GF-D8 (cell line): ENCODE measurements at regions not wholly inside any gene's neighbourhood (a gene's known extent, or its start where the extent isn't known, plus 50 kb on each side); places are given as distances from the start of the nearest gene placed in this dataset.
"Not testable (repeated sequence)": the region's sequence is repeated elsewhere in the genome, so short reads cannot be mapped to it uniquely, and the experiment has no call there.

Experiments
- DNase-seq: peaks from one replicate; lab custom pipeline; 2025; lab: John Stamatoyannopoulos, UW

DNA sequence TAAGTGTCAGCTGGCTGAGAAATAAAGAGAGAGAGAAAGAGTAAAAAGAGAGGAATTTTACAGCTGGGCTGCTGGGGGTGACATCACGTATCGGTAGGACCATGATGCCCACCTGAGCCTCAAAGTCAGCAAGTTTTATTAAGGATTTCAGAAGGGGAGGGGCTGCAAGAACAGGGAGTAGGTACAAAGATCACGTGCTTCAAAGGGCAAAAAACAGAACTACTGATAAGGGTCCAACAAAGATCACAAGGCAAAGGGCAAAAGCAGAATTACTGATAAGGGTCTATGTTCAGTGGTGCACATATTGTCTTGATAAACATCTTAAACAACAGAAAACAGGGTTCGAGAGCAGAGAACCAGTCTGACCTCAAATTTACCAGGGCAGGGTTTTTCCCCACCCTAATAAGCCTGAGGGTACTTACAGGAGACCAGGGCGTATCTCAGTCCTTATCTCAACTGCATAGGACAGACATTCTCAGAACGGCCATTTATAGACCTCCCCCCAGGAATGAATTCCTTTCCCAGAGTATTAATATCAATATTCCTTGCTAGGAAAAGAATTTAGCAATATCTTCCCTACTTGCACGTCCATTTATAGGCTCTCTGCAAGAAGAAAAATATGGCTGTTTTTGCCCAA lies 128.3 kb upstream of the PZP start:
- not testable (repeated sequence) for DNase-seq

DNA sequence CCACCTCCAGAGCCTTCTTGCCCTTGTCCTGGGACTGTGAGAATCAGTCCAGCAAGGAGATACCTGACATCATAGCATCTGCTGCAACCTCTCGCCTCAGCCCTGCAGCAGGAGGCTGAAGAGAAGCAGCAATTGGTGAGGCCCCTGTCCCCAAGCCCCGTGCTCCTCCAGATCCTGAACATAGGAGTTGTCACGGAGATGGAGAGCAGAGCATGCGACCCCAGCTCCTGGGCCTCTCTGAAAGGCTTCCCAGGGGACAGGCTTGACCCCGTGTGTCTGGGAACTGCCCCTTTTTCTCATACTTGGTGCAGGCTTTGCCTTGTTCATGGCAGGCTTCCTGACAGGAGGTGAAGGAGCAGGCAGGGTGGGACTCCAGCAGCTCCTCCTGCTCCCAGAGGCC lies 127.7 kb upstream of the PZP start:
- DNase-seq, result no peak

DNA sequence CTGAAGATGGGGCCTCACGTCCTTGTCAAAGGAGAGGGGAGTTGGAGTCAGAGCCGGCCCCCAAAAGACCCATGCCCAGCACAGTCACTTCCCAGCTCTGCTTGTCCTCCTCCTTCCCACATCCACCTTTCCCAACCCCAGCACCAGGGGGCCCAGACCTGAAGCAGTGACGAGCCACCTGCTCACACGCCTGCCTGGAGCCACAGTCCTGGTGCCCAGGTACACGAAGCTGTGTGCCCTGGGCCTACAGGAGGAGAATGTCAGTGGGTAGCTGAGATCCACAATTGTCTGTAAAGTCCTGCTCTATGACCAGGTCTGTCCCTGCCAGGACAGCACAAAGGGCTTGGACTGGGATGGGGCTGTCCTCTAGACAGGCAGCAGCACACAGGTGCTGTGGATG lies 126.8 kb upstream of the PZP start:
- no peak for DNase-seq

DNA sequence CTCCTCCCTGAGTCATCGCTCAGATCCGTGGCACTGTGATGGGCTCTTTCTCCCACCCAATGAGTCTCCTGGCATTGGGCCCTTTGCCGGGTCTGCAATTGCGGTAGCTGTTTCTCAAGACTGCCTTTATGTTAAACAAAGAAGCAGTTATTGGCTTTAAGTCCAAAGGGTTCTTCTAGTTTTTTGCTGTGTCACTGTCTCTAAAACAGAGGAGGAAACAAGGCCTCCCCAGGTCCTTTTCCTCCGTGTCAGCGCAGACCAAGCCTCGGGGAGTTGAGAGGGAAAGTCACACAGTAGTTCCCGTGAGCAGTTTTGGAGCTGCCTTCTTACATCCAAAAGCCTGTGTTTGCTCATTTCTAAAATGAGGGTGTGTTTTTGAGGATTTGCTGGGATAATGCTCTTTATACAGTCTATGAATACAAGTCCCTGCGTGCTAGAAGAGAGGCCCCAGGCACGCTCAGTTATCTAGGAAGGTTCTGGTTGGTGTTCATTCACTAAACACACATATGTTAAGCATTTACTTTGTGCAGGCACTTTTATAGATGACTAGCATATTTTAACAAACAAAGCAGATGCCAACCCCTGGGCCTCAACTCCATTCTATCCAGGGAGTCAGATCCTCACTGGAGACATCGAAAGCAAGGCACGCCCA lies 126.0 kb upstream of the PZP start:
- DNase-seq, result no peak

DNA sequence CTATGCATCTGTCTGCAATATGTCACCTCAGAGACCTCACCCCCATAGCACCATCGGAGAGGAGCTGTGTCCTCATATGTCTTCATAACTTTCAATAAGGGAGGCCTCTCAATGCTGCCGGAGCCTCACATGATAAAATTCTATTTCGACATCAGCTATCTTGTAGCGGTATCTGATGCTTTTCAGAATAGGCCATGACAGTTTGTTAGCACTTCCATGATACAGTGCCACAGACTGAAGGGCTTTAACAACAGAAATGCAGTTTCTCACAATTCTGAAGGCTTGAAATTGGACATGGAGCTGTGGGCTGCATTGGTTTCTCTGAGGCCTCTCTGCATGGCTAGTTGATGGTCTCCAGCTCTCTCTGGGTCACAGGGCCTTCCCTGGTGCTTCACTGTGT lies 125.0 kb upstream of the PZP start:
- DNase-seq, result no peak

DNA sequence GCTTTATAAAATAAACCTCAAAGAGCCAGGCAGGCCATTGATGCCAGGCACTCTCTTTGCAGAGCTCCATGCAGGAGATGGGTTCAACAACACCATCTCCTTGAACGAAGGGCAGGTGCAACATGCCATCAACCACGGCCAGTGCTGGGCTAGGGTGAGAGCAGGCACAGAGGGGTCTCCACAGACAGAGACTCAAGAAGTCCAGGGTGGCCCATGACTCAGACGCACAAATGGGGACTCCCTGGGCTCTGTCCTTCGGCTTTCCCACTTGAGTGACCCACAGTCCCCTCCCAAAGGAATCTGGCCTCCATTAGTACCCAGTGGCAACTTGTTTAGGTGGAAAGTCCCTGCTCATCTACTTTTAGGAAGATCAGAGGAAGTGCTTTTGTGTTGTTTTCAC lies 124.4 kb upstream of the PZP start:
- no peak for DNase-seq

DNA sequence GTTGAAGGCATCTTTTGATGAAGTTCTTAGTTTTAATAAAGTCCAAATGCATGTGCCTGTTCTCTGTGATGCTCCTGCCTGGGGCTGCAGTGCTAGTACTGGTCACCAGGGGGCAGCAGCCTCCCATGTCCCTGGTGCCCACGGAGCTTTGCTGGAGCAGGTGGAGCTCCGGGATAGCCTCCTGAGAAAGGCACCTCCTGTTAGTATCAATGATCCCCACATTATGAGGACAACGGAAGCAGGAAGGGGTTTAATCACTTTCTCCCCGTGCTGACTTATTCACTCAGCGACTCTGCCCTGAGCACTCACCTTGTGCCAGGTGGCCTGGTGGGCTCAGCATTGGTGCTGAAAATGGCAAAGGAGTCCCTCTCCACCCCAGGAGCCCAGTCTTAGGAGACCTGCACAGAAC lies 123.0 kb upstream of the PZP start:
- DNase-seq, result no peak

DNA sequence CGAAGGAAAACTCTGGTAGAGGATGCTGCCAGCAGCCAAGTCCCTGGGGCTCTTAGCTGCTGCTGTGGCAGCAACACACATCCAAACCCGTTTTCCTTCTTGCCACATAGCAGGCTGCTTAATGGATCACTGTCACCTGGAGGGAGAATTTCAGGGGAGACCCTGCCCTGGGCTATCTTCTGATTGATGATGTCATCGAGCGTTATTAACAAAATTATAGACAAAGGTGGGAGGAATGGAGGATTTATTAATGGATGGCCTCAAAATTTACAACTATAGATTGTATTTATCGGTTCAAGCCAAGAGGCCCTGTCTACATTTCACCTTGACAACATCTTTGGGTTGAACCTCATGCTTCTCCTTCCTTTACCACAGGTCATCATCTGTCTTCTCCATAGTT lies 120.8 kb upstream of the PZP start:
- DNase-seq, result no peak

DNA sequence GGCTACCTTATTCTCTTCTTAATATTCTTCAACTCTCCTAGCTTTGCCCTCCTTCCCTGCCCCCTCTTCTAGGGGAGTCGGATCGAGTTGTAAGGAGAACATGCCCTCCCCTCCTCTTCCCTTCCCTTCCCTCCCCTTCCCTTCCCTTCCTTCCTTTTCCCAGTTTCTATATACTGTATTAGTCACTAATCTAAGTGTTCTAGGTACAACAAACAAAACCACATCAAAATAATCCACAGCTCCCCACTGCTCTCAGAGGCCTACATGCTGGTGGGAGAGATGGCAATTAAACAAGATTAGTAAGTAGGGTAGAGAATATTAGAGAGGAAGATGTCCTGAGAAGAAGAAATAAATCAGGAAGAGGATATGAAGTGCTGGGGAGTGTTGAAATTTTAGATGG lies 119.9 kb upstream of the PZP start:
- no peak for DNase-seq

DNA sequence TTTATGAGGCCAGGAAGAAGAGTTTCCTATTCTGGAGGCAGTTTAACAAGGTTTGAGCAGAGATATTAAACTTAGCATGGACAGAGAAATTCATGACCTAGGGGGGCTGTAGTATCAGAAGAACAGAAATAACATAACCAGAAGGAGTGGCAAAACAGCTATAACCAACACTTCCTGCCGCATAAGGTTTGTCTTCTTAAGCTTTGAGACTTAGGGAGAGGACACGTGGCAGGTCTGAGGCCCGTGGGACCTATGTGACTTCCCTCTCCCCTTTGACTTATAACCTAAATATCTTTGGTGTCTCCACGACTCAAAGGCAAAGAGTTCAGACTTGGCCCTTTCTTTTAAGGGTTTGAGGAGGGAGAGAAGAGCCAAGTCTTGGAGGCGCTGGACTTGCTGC lies 119.1 kb upstream of the PZP start:
- no peak for DNase-seq

DNA sequence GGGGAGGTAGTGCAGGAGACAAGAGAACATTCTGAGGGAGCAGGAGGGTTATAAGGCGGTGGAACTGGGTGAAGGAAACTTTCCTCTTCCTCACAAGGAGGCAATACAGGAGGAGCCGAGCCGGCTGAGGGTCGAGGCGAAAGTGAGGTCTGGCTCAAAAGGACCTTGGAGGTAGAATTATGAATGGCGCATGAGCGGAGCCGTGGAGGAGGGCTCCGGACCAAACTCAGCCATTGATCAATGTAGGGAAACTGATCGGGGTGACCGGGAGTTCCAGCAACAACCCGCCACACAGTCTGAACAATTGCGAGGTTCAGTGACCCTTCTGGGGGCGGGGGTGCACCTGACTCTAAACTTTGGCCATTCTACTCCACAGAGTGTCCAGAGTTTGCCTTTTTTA lies 118.7 kb upstream of the PZP start:
- not testable (repeated sequence) for DNase-seq

DNA sequence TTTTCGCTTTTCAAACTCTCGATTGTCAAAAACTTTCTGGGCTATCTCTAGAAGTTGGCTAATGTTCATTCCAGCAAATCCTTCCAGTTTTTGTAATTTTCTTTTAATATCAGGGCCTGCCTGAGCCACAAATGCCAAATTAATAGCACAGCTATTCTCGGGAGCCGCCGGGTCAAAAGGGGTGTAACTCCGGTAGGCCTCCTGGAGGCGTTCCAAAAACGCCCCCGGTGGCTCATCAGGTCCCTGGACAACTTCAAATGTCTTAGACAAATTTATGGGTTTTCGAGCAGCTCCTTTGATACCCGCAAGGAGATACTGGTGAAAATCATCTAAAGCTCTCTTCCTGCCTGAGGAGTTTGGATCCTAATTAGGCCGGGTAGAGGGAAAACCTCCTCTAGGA lies 117.9 kb upstream of the PZP start:
- DNase-seq, result no peak

DNA sequence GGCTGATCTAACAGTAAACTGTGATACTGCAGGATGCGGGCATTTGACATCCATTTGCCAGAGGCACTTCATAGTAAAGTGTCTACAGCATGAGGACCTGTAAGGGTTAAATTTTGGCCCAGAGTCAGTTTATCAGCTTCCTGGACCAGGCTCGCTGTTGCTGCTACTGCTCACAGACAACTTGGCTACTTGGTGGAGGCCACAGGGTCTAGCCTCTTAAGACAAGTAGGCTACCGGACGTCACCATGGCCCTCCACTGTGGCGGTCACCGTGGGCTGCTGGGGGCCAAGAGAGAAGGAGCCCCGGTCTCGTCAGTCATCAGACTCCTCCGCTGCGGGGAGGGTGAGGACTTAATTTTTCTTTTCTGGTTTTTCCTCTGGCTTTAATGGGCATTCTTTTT lies 117.3 kb upstream of the PZP start:
- DNase-seq, result no peak

DNA sequence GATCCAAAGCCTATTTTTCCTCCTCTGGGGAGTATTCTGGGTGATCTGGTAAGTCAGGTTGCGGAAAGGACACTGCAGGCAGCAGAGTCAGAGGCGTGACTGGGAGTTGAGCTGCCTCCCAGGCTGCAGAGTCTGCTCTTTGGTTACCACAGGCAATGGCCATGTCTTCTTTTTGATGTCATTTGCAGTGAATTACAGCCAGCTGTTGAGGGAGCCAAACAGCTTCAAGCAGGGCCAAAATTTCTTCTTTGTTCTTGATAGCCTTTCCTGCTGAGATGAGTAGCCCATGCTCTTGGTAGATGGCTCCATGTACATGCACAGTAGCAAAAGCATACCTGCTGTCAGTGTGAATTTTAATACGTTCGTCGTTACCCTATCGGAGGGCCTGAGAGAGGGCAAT lies 116.6 kb upstream of the PZP start:
- DNase-seq, result no peak

DNA sequence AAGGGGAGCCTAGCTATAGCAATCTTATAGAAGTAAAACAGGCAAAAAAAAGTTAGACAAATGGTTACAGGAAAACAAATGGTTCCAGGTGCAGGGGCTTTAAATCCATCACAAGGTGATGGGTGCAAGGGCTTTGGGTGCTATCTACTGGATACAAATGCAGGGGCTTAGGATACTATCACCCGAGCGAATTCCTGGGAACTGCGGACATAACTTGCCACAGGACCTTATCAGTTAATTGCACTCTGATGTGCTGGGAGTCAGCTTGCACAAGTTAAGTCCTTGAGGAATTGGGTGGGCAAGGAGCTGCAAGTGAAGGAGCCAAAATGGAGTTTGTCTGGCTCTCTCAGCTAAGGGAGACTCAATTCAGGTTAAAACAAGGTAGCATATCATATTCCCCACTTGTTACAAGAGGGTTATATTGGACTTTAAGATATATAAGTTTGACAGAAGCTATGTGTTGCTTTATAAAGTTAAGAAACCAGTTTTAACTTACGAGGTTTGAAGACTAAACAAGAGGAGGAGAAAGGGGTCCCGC lies 115.0 kb upstream of the PZP start:
- no peak for DNase-seq

DNA sequence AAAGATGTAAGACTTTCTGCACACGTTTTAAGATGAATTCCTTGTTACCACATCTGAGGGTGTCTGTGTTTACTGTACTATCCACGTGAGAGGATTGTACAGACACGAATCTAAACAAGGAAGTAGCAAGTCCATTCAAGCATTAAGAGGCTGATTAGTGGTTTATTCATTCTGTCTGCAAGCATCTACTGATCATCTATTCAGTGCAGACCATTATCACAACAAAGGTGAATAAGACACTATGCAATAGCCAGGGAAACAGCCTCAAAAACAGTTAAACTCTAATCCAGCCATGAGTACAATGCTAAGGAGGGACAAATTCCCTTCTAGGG lies 111.6 kb upstream of the PZP start:
- no peak for DNase-seq

DNA sequence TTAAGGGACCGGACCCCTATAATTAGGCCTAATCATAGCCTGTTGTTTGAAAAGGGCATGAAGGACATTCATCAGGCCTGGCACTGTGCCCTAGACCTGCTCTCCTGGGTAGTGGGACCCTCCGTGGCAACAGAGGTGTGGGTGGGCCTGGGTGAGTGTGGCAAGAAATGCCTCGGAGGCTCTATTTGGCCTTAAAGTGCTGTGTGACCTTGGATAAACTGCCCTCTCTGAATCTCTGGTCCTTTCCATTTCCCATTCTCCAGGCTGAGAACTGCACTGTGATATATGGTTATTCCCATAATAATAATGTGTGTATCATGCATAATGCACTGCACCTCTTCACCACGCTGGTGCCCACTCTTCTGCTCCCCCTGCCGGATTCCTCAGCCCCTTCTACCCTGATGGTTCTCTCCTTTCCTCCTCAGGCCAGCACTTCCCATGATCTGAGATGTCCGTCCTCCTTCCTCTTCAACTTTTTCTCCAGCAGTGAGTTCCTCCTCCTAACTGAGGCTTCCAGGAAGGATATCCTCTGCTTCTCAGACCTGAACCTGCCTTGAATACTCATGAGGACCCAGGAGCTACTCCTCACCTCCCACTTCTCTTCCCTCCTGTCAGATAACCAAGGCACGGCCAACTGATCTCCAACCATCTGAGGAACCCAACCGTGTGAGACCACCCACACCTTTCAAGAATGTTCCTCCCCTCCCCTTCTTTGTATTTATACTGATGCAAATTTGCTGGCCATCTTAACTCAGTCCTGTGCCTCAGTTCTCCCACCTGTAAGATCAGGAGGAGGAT lies 111.0 kb upstream of the PZP start:
- DNase-seq, result no peak

DNA sequence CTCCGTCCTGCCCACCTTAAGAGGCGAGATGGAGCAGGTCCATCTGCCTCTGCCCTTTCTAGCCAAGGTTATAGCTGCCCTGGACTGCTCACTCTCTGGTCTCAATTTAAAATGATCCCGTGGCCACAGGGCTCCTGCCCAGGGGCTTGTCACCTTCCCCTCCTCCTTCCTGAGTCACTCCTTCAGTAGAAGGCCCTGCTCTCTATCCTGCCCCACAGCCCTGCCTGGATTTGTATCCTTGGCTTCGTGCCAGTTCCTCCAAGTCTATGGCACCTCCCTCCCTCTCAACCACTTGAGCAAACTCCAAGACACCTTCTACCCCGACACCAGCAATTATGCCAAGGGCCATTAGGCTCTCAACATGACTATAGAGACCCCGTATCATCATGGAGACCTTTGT lies 105.3 kb upstream of the PZP start:
- not testable (repeated sequence) for DNase-seq

DNA sequence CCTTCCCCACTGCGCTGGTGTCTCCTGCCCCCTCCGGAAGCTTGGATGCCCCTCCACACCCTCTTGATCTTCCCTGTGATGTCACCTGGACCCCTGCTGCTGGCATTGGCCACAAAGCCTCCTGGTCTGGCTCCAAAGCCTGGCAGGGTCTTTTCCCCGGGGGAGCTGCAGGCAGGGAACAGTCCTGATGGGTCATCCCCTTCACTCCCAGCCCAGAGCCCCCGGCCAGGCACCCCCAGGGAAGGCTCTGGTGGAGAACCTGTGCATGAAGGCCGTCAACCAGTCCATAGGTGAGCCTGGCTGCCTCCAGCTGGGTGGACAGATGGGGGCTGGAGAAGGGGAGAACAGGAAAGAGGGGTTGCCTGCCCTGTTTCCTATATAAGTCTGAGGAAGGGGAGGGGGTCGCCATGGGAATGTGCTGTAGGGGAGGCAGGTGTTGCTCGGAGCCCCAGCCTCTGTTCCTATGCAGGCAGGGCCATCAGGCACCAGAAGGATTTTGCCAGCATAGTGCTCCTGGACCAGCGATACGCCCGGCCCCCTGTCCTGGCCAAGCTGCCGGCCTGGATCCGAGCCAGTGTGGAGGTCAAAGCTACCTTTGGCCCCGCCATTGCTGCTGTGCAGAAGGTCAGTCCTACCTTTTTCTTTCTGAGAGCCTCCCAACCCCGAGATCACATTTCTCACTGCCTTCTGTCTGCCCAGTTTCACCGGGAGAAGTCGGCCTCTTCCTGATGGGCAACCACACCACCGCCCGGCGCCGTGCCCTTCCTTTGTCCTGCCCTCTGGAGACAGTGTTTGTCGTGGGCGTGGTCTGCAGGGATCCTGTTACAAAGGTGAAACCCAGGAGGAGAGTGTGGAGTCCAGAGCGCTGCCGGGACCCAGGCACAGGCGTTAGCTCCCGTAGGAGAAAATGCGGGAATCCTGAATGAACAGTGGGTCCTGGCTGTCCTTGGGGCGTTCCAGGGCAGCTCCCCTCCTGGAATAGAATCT lies 104.5 kb upstream of the PZP start:
- DNase-seq, result not testable (repeated sequence)

DNA sequence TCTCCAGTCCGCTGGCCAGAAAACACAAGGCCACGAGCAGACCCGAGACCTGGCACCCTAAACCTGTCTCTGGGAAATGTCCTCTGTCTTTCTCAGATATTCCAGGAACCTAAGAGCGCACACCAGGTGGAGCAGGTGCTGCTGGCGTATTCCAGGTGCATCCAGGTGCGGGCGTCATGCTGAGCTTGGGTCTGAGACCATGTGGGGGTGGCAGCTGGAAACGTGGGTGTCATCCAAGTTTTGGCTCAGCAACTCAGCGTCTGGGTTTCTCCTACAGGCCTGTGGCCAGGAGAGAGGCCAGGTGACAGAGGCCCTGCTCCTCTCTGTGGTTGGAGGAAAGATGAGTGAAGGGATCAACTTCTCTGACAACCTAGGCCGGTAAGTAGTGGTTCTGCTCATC lies 103.3 kb upstream of the PZP start:
- not testable (repeated sequence) for DNase-seq

DNA sequence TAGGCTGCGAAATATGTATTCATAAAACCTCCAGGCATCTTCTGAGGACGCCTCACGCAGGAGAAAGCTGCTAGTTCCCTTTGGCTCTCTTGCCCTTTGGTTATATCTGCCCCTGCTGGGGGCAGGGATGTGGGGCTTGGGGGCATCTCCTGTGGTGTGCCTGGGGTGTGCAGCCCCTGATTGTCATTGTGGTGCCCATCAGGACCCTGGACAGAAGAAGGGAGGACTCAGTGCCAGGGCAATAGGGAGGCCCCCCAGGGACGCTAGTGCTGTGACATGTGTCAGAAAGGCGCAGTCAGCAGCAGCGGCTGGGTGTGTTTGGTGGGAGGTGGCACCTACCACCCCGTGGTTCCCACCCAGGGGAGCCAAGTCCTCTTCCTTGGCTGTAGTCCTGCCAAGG lies 102.5 kb upstream of the PZP start:
- not testable (repeated sequence) for DNase-seq

DNA sequence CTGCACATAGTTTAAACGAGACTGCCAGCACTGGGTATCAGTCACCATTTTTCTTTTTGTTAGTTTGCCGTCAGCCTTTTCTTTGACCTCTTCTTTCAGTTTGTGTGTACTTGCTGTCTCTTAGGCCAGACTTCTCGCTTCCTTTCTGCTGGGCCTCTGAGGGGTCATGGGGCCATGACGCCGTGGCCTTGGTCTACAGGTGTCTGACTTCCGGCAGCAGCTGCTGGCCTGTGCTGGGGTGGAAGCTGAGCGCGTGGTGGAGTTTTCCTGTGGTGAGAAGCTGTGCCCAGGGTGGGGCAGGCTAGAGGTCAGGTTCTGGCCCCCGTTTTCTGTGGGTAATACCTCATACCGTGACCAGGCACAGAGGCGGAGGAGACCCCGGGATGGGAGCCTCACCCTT lies 101.6 kb upstream of the PZP start:
- DNase-seq, result not testable (repeated sequence)
